ENCODE measurements at regions not wholly inside any gene's neighbourhood (a gene's known extent, or its start where the extent isn't known, plus 50 kb on each side); places are given as distances from the start of the nearest gene placed in this dataset.
"Not testable (repeated sequence)": the region's sequence is repeated elsewhere in the genome, so short reads cannot be mapped to it uniquely, and the experiment has no call there.

GRCh38 chr3:166444336-166444735 is 607.1 kb upstream of the BCHE start:
- no peak for DNase-seq
- in situ Hi-C loops (cut with MboI; ENCODE audit: low pct_unique_long_range_greater_than_20kb, low sequenced_read_pairs): no loop called here

- in situ Hi-C loops (cut with MboI; ENCODE audit: low pct_unique_long_range_greater_than_20kb, low sequenced_read_pairs): no loop called here
These were observed 598.3 kb upstream of the BCHE start for GRCh38 chr3:166435469-166436057.

DNA sequence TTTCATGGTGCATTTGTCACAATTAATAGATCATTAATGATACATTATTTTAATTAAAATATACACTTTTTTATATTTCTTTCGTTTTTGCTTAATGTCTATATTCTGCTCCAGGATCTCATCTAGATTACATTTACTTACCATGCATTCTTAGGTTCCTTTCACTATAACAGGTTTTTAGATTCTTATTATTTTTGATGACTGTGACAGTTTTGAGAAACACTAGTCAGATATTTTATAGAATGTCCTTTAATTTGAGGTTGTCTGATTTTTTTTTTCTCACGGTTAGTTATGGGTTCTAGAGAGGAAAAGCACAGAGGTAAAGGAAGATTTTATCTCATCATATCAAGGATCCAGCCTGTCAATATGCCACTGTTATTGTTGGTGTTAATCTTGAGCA is 595.8 kb upstream of the BCHE start:
- in situ Hi-C loops (cut with MboI; ENCODE audit: low pct_unique_long_range_greater_than_20kb, low sequenced_read_pairs): no loop called here
- no peak for DNase-seq

More at GRCh38 chr3:166435469-166436057, 598.3 kb upstream of the BCHE start:
- DNase-seq: no peak

DNA sequence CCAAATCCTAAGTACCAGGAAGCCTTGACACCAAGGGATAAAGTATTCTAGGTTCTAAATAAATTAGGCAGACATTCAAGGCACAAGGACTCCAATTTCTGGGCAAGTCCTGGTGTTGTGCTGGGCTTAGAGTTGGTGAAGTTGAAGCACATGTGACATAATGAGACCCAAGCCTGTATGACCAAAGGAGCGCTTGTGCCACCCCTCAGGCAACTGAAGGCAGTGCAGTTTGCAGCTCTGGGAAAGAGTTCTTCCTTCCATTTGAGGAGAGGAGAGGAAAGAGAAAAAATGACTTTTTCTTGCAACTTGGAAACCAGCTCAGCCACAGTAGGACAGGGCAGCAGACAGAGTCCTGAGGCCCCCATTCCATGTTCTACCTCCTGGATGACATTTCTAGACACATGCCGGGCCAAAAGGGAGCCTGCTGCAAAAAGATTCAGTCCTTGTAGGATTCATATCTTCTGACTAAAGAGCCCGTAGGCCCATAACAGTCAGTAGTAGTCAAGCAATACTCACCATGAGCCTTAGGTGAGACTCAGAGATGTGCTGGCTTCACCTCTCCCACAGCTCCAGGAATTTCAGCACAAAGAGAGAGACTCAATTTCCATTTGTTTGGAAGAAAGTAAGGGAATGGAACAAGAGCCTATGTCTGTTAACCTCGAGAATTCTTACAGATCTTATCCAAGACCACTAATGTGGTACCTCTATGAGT is 588.8 kb upstream of the BCHE start:
- in situ Hi-C loops (cut with MboI; ENCODE audit: low pct_unique_long_range_greater_than_20kb, low sequenced_read_pairs): no loop called here
- DNase-seq: no peak

GRCh38 chr3:166425021-166425420 is 587.8 kb upstream of the BCHE start:
- in situ Hi-C loops (cut with MboI; ENCODE audit: low pct_unique_long_range_greater_than_20kb, low sequenced_read_pairs): no loop called here
- no peak for DNase-seq

DNA sequence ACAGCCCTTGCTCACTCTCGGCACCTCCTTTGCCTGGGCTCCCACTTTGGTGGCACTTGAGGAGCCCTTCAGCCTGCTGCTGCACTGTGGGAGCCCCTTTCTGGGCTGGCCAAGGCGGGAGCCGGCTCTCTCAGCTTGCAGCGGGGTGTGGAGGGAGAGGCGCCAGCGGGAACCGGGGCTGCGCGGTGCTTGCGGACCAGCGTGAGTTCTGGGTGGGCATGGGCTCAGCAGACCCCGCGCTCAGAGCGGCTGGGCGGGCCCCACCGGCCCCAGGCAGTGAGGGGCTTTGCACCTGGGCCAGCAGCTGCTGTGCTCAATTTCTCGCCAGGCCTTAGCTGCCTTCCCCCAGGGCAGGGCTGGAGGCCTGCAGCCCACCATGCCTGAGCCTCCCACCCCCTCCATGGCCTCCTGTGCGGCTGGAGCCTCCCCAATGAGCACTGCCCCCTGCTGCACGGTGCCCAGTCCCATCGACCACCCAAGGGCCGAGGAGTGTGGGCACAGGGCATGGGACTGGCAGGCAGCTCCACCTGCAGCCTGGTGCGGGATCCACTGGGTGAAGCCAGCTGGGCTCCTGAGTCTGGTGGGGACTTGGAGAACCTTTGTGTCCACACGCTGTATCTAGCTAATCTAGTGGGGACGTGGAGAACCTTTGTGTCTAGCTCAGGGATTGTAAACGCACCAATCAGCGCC is 586.7 kb upstream of the BCHE start:
- in situ Hi-C loops (cut with MboI; ENCODE audit: low pct_unique_long_range_greater_than_20kb, low sequenced_read_pairs); DNase-seq: not testable (repeated sequence)

DNA sequence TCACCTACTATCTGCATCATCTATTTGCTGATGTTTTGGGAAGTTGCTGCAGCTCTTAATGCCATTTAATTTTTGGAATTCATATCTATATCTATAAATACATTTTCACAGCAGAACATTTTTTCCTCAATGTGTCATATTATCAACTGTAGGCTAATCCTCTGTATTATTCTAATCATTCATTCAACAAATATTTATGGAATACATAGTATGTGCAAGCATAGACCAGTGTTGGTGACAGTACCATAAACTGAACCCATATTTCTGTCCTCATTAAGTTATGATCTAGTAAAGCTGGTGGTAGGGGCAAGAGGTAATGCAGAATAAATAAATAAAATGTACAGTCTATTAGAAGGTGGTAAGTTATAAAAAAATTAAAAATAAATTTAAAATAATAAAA is 585.3 kb upstream of the BCHE start:
- in situ Hi-C loops (cut with MboI; ENCODE audit: low pct_unique_long_range_greater_than_20kb, low sequenced_read_pairs): no loop called here
- DNase-seq: no peak

GRCh38 chr3:166420071-166420470 is 582.8 kb upstream of the BCHE start:
- in situ Hi-C loops (cut with MboI; ENCODE audit: low pct_unique_long_range_greater_than_20kb, low sequenced_read_pairs): no loop called here
- no peak for DNase-seq

DNA sequence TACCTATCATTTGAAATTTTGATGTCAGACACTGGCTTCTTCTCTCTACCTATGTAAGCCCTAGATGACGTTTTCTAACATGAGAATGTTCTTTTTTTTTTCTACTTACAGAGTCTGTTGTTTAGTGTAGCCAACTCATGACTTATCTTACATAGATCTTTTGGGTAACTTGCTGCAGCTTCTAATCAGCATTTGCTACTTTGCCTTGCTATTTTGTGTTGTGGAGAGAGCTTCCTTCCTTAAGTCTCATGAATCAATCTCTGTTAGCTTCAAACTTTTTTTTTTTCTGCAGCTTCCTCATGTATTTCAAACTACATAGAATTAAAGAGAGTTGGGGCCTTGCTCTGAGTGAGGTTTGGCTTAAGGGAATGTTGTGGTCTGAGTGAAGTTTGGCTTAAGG is 568.7 kb upstream of the BCHE start:
- DNase-seq: no peak
- in situ Hi-C loops (cut with MboI; ENCODE audit: low pct_unique_long_range_greater_than_20kb, low sequenced_read_pairs): no loop called here

- DNase-seq: no peak
- in situ Hi-C loops (cut with MboI; ENCODE audit: low pct_unique_long_range_greater_than_20kb, low sequenced_read_pairs): no loop called here
These were observed 568.2 kb upstream of the BCHE start for GRCh38 chr3:166405465-166405864.

- DNase-seq: no peak
These were observed 553.1 kb upstream of the BCHE start for GRCh38 chr3:166390303-166390702.

DNA sequence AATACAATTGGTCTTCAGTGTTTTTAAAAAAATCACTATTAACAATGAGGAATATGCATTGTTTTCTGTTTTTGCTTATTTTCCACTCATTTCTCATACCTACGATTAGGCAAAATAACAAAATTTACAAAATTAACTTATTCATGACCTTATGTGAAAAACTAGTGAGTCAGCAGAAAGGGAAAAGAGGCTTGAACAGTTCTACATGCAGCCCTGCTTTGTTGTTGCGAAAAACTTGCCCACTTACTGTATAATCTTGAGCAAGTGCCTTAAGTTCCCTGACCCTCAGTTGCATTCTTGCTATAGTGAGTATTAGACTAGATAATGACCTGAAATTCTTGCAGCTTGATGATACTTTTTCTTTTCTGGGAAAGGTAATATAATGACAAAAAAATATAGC is 551.1 kb upstream of the BCHE start:
- DNase-seq: no peak
- in situ Hi-C loops (cut with MboI; ENCODE audit: low pct_unique_long_range_greater_than_20kb, low sequenced_read_pairs): no loop called here

More at GRCh38 chr3:166390303-166390702, 553.1 kb upstream of the BCHE start:
- in situ Hi-C loops (cut with MboI; ENCODE audit: low pct_unique_long_range_greater_than_20kb, low sequenced_read_pairs): no loop called here

DNA sequence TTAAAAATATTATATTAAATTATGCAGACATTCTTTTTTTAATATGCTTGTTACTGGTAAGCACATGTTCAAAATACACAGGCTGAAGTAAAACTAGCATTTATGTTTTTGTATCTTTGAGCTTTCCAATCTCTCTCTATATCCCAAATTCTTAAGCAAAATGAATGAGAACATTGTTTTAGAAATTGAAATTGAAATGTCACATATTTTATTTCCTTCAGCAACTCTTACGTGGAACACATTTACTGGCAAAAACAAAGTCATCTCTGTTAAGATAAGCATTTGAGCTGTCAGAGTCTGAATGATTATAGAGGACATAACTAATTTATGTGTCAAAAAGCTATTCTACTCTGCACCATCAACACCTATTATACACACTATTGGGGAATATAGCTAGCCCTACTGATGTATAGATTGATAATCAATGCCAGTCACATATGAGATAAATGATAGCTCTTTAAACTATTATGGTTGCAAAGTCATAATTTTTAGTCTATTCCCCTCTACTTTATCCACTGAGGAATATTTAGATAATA is 535.4 kb upstream of the BCHE start:
- in situ Hi-C loops (cut with MboI; ENCODE audit: low pct_unique_long_range_greater_than_20kb, low sequenced_read_pairs): no loop called here
- no peak for DNase-seq

DNA sequence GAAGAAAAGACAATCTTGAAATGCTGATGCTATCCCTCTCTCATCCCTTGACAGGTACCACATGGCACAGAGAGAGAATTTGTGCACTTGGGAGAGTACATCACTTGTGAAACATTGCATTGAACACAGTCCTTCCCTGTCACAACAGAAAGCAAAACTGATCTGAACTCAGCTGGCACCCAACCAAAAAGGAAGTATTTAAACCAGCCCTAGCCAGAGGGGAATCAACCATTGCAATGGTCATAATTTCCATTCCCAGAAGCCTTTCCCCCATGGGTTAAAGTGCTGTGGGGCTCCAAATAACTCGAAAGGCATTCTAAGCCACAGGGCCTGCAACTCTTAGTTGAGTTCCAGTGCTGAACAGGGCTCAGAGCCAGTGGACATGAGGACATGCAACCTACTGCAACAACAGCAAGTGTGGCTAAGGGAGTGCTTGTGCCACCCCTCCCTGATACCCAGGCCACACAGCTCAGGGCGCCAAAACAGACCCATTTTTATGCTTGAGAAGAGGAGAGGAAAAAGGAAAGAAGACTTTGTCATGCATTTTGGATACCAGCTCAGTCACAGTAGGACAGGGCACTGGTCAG is 530.8 kb upstream of the BCHE start:
- DNase-seq: peak; percentile 4
- in situ Hi-C loops (cut with MboI; ENCODE audit: low pct_unique_long_range_greater_than_20kb, low sequenced_read_pairs): no loop called here

DNA sequence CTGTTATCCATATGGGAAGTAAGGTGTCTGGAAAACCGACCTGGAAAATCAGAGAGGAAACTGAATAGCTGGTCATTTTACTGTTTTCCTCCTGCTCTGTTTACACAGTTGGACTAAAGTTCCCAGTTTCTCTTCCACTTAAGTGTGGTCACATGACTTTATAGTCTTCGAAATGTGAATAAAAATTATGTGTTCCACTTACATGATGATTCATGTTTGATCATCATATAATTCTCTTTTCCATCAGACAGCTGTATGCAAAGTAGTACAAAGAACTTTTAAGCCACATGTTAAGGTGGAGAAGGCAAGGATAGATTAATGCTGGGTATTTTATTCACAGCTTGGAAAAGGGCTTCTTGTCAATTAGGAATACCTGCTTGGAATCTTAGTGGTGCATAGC is 525.5 kb upstream of the BCHE start:
- no peak for DNase-seq
- in situ Hi-C loops (cut with MboI; ENCODE audit: low pct_unique_long_range_greater_than_20kb, low sequenced_read_pairs): no loop called here

DNA sequence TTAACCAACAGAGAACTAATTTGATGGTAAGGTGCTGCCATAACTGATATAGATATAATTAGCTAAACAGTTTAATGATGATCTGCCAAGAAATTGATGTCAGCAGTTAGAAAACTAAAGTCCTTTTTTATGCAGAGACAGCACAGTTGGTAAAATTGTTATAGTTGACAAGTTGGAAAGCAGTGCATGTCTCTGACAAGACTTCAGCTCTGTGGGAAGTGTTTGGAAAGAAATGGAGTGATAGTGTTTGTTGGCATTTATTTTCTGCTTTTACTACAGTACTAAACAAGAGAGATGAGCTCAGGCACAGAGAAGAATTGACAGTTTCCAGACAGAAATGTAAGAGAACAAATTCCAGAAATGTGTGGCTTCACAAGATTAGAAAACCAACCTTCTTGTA is 523.5 kb upstream of the BCHE start:
- in situ Hi-C loops (cut with MboI; ENCODE audit: low pct_unique_long_range_greater_than_20kb, low sequenced_read_pairs): no loop called here
- no peak for DNase-seq

DNA sequence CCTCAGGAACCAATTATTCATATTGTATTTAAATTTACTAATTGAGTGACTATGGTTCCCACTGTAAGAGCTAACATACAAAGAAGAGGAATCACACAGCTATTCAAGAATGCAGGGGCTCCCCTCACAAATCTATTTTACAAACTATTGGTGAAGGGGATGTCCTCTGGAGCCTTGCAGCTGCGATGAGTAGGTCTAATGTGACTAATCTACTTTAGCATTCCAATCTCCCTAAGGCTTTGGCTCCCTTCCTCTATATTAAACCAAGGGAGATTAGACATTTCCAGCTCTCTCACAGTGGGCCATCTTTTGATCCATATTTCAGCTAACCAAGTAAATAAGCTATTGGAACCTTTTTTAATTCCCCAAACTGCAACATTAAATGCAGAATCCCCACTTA is 514.2 kb upstream of the BCHE start:
- in situ Hi-C loops (cut with MboI; ENCODE audit: low pct_unique_long_range_greater_than_20kb, low sequenced_read_pairs): no loop called here

GRCh38 chr3:166340604-166341266 is 503.5 kb upstream of the BCHE start:
- no peak for DNase-seq
- in situ Hi-C loops (cut with MboI; ENCODE audit: low pct_unique_long_range_greater_than_20kb, low sequenced_read_pairs): no loop called here

More for the DNA sequence above, 514.2 kb upstream of the BCHE start:
- DNase-seq: no peak

GRCh38 chr3:166324401-166324800 is 487.2 kb upstream of the BCHE start:
- in situ Hi-C loops (cut with MboI; ENCODE audit: low pct_unique_long_range_greater_than_20kb, low sequenced_read_pairs): no loop called here
- no peak for DNase-seq

Data from KBM-7 (cell line).